ENCODE measurements at regions not wholly inside any gene's neighbourhood (a gene's known extent, or its start where the extent isn't known, plus 50 kb on each side); places are given as distances from the start of the nearest gene placed in this dataset.
"Not testable (repeated sequence)": the region's sequence is repeated elsewhere in the genome, so short reads cannot be mapped to it uniquely, and the experiment has no call there.

GRCh38 chr14:71240171-71240570 is 332.9 kb downstream of the PCNX1 start:
- DNase-seq = peak in 1 of 2 donors; percentile 64

GRCh38 chr14:71240866-71241520 is 333.7 kb downstream of the PCNX1 start:
- no peak for DNase-seq

GRCh38 chr14:71242237-71242748 is 335.0 kb downstream of the PCNX1 start:
- no peak for DNase-seq

- DNase-seq = no peak
These were observed 336.4 kb downstream of the PCNX1 start for GRCh38 chr14:71243697-71244096.

GRCh38 chr14:71244341-71244740 is 337.1 kb downstream of the PCNX1 start:
- DNase-seq = no peak

GRCh38 chr14:71245659-71246361 is 338.6 kb downstream of the PCNX1 start:
- no peak for DNase-seq

- DNase-seq = no peak
These were observed 339.3 kb downstream of the PCNX1 start for GRCh38 chr14:71246539-71246938.

GRCh38 chr14:71247106-71247505 is 339.8 kb downstream of the PCNX1 start:
- DNase-seq = no peak

- DNase-seq = no peak
These were observed 340.9 kb downstream of the PCNX1 start for GRCh38 chr14:71248194-71248593.

- DNase-seq = no peak
These were observed 343.1 kb downstream of the PCNX1 start for GRCh38 chr14:71250347-71250746.

GRCh38 chr14:71250791-71251190 is 343.5 kb downstream of the PCNX1 start:
- no peak for DNase-seq

GRCh38 chr14:71254091-71254719 is 346.9 kb downstream of the PCNX1 start:
- DNase-seq = not testable (repeated sequence)

GRCh38 chr14:71261206-71261605 is 353.9 kb downstream of the PCNX1 start:
- peak; percentile 65 to 74 for DNase-seq

- DNase-seq = peak in 1 of 2 donors; percentile 9
These were observed 355.2 kb downstream of the PCNX1 start for GRCh38 chr14:71262441-71262840.

- no peak for DNase-seq
These were observed 357.0 kb downstream of the PCNX1 start for GRCh38 chr14:71264260-71264659.

- DNase-seq = no peak
These were observed 359.8 kb downstream of the PCNX1 start for GRCh38 chr14:71267007-71267513.

GRCh38 chr14:71267691-71268090 is 360.4 kb downstream of the PCNX1 start:
- no peak for DNase-seq

- no peak for DNase-seq
These were observed 362.9 kb downstream of the PCNX1 start for GRCh38 chr14:71270111-71270510.

- DNase-seq = no peak
These were observed 364.1 kb downstream of the PCNX1 start for GRCh38 chr14:71271166-71271945.

GRCh38 chr14:71273366-71273765 is 366.1 kb downstream of the PCNX1 start:
- DNase-seq = no peak

- DNase-seq = no peak
These were observed 376.8 kb downstream of the PCNX1 start for GRCh38 chr14:71284048-71284447.

GRCh38 chr14:71286126-71286525 is 378.9 kb downstream of the PCNX1 start:
- DNase-seq = no peak

Measured in right lung (tissue), 2 donors.